RWPE1 (cell line): ENCODE measurements at regions not wholly inside any gene's neighbourhood (a gene's known extent, or its start where the extent isn't known, plus 50 kb on each side); places are given as distances from the start of the nearest gene placed in this dataset.

Source experiments
- CTCF ChIA-PET: fragments of 350-600 bp; sonication (Branson Sonifier 250); formaldehyde crosslinking; extraction: SDS; loops from one replicate; lab custom pipeline; 2021; lab: Yijun Ruan, JAX
- POLR2A ChIA-PET: fragments of 400-600 bp; formaldehyde crosslinking; extraction: SDS; loops from one replicate; lab custom pipeline; 2020; ENCODE audit warnings: antibody characterized with exemption; ENCODE audit not compliant: low non-redundant PET; lab: Yijun Ruan, JAX
- DNase-seq: peaks from one replicate; pipeline ENCODE4 v3.0.0; 2012; ENCODE audit warnings: low spot score
- H3K27ac ChIP-seq: fragments of 450-650 bp; 2 replicates; pipeline ENCODE4 v1.5.1; 2017
- CTCF ChIP-seq: fragments of 450-650 bp; conservative IDR thresholded peaks from 2 replicates; pipeline ENCODE4 v1.5.1; 2017; ENCODE audit warnings: low read depth, mild to moderate bottlenecking

GRCh38 chr20:60804240-60804917, 447.7 kb upstream of the CDH4 start:
- CTCF ChIA-PET: interaction anchor here (1.2 kb wide), 1 partner anchor 594 kb away, joined by 3 read pairs; no protein-coding TSS in a partner anchor
- POLR2A ChIA-PET: no interaction called here
- no peak for TF ChIP-seq CTCF
- DNase-seq: no peak
- H3K27ac ChIP-seq: no peak overlapping the region

GRCh38 chr20:60804918-60805630, 447.0 kb upstream of the CDH4 start:
- ChIA-PET POLR2A (no interaction called here), CTCF (no interaction called here)
- TF ChIP-seq CTCF: no peak
- no peak for DNase-seq
- no peak overlapping the region for H3K27ac ChIP-seq

- POLR2A ChIA-PET: no interaction called here
- TF ChIP-seq CTCF: no peak
- DNase-seq: no peak
- CTCF ChIA-PET: interaction anchor here (1.2 kb wide), 1 partner anchor 35 kb away, joined by 3 read pairs; no protein-coding TSS in a partner anchor
- no peak overlapping the region for H3K27ac ChIP-seq
These were observed 445.7 kb upstream of the CDH4 start for GRCh38 chr20:60806354-60806753.

GRCh38 chr20:60806824-60807223, 445.2 kb upstream of the CDH4 start:
- POLR2A ChIA-PET: no interaction called here
- CTCF ChIA-PET: interaction anchor here (1.2 kb wide), 1 partner anchor 36 kb away, joined by 3 read pairs; no protein-coding TSS in a partner anchor

GRCh38 chr20:60808003-60808672, 443.9 kb upstream of the CDH4 start:
- ChIA-PET POLR2A (no interaction called here), CTCF (interaction anchor here (0.6 to 1.0 kb wide), 2 partner anchors 9 to 773 kb away, joined by 3 to 4 read pairs; no protein-coding TSS in a partner anchor)
- no peak for TF ChIP-seq CTCF
- DNase-seq: no peak
- H3K27ac ChIP-seq: no peak overlapping the region

More at GRCh38 chr20:60806824-60807223, 445.2 kb upstream of the CDH4 start:
- no peak for TF ChIP-seq CTCF
- no peak overlapping the region for H3K27ac ChIP-seq
- no peak for DNase-seq

GRCh38 chr20:60808701-60809100, 443.4 kb upstream of the CDH4 start:
- no peak overlapping the region for H3K27ac ChIP-seq
- TF ChIP-seq CTCF: no peak
- DNase-seq: no peak
- CTCF ChIA-PET: interaction anchor here (0.8 to 1.0 kb wide), 2 partner anchors 10 to 548 kb away, joined by 3 to 4 read pairs; no protein-coding TSS in a partner anchor
- POLR2A ChIA-PET: no interaction called here
